HG03442 (cell line): ENCODE measurements at regions not wholly inside any gene's neighbourhood (a gene's known extent, or its start where the extent isn't known, plus 50 kb on each side); places are given as distances from the start of the nearest gene placed in this dataset.
"Not testable (repeated sequence)": the region's sequence is repeated elsewhere in the genome, so short reads cannot be mapped to it uniquely, and the experiment has no call there.

Source experiments
- ATAC-seq: cut with Tn5 transposase; IDR thresholded peaks from one replicate; pipeline ENCODE4 v1.9.1; 2021; ENCODE audit warnings: mild to moderate bottlenecking, moderate library complexity; ENCODE audit not compliant: unreplicated experiment

- ATAC-seq: no peak
Measured at GRCh38 chr3:139267300-139268246, 76.2 kb upstream of the MRPS22 start.

- ATAC-seq: no peak
Measured at GRCh38 chr3:139269984-139270383, 73.8 kb upstream of the MRPS22 start.

GRCh38 chr3:139270652-139271051 is 73.2 kb upstream of the MRPS22 start:
- ATAC-seq: not testable (repeated sequence)

GRCh38 chr3:139280027-139280671 is 63.7 kb upstream of the MRPS22 start:
- no peak for ATAC-seq

- ATAC-seq: no peak
Measured at GRCh38 chr3:139281096-139281495, 62.7 kb upstream of the MRPS22 start.

GRCh38 chr3:139281522-139282196 is 62.2 kb upstream of the MRPS22 start:
- no peak for ATAC-seq

- ATAC-seq: no peak
Measured at GRCh38 chr3:139283301-139283700, 60.5 kb upstream of the MRPS22 start.

- no peak for ATAC-seq
Measured at GRCh38 chr3:139284221-139284620, 59.6 kb upstream of the MRPS22 start.

- ATAC-seq: no peak
Measured at GRCh38 chr3:139285691-139286090, 58.1 kb upstream of the MRPS22 start.

GRCh38 chr3:139286241-139286640 is 57.6 kb upstream of the MRPS22 start:
- no peak for ATAC-seq

GRCh38 chr3:139286825-139287224 is 57.0 kb upstream of the MRPS22 start:
- no peak for ATAC-seq

GRCh38 chr3:139287557-139287956 is 56.3 kb upstream of the MRPS22 start:
- no peak for ATAC-seq

- no peak for ATAC-seq
Measured at GRCh38 chr3:139288266-139288821, 55.5 kb upstream of the MRPS22 start.

GRCh38 chr3:139289860-139290524 is 53.8 kb upstream of the MRPS22 start:
- no peak for ATAC-seq

GRCh38 chr3:139291276-139292051 is 52.4 kb upstream of the MRPS22 start:
- ATAC-seq: no peak

- no peak for ATAC-seq
Measured at GRCh38 chr3:139292192-139292591, 51.6 kb upstream of the MRPS22 start.

- ATAC-seq: no peak
Measured at GRCh38 chr3:139292711-139293664, 50.8 kb upstream of the MRPS22 start.

GRCh38 chr3:139293665-139294023 is 50.2 kb upstream of the MRPS22 start:
- ATAC-seq: no peak
